Right renal cortex interstitium (tissue), 3 donors: ENCODE measurements at regions not wholly inside any gene's neighbourhood (a gene's known extent, or its start where the extent isn't known, plus 50 kb on each side); places are given as distances from the start of the nearest gene placed in this dataset.

Experiments
- DNase-seq, 3 donors: peaks; one replicate each; pipeline ENCODE4 v3.0.0-alpha.2; 2013; ENCODE audit warnings: low read depth in 3 of 3, low spot score in 2 of 3

DNA sequence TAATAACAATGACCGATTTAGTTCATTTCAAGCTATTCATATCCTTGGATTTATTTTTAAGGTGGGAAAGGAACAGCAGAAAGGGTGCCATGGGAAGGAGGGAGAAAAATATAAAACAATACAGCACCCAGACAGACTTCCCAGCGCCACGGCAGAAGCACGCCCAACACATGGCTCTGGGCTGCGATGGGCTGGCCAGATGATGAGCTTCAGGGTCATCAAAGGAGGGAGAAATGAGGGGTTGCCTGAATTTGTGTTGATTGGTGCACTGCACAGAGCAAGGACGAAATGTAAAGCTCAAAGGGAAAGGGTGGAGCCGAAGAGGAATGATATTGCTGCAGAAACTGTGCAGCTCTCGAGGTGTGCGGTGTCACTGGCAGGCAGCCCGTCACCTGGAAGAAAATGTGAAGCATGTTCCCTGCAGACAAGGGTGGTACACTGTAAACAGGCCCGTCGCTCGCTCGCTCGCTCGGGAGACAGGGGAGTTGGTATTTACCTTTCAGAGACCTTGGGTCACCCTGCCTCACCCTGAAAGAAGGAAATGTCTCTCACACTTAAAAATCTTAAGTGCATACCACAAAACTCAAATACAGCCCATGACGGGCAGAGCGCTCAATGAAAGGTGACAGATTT, 195.5 kb upstream of the CTAGE1 start:
- no peak for DNase-seq

DNA sequence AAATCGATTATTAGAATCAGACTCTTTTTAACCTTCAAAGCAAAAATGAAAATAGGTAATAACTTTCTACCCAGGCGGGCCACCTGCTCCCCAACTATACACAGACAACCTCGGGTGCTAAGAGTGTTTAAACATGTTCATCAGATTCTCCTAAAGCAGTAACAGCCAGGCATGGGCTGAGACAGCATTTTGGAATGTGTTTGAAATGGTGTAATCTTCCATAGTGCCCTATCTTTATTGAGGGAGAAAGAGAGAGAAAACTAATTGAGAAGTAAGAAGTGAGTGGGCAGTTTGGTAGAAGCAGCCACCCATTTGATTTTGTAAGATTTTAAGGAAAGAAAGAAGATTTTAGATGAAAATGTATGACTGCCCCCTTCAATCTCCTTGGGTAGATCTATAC, 196.1 kb upstream of the CTAGE1 start:
- no peak for DNase-seq

DNA sequence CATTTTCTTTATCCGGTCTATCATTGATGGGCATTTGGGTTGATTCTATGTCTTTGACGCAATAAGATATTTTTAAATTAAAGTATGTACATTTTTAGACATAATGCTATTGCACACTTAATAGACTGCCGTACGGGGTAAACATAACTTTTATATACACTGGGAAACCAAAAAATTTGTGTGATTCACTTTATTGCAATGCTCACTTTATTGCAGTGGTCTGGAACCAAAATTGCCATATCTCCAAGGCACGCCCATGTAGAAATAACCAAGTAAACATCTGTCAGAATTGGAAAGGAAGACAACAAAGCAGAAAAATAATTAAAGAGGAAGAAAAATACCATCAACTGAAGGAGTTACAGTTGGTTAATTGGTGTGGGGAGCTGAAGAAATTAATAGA, 205.8 kb upstream of the CTAGE1 start:
- no peak for DNase-seq

DNA sequence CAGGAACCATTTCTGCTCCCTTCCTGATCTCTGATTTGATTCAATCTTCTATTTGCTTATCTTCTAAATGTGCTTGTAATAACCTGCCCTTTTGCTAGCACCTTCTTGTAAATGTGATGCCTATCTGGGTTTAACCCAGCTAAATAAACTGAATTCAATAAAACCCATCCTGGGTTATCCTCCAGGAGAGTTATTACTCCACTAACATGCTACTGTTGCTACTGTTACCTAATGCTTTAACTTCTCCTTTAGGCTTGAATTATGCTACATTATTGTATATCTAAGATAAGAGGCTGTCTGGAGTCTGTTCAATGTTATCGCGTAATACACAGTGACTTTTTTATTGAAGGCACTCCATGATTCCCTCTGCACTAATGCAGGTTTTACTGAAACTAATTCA, 206.5 kb upstream of the CTAGE1 start:
- no peak for DNase-seq

DNA sequence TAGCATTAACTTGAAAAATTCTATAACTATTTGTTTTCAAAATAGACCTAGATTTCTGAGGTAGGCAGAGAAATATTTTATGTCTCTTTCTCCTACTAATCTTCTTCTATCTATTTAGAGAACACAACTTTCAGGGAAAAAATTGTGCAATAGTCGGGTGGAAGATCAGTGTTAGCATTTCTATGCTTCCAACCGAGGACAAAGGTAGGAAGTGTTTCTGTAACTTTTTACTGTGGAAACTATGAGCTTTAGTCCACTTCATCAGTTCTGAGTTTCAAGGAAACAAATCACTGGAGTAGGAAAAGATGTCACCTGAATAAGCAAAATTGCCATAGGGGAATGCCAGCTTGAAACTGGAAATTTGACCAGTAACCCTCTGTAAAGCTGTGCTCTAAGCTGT, 207.7 kb upstream of the CTAGE1 start:
- DNase-seq = no peak

DNA sequence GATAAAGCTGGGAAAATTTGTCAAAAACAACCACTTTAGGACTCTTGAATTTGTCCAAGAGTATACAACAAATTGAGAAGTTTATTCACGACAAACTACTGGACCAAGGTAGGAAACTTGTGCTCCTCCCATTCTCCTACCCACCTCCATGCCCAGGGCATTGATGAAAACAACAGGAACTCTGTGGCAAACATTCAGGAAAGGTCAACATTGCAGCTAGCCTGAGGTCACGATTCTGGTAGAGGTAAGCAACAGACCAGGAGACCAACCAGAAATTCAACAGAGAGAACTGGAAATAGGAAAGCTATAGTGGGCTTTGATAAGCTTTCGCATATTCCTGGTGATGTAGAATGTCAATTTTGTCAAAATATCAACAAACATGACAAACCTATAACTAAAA, 209.1 kb upstream of the CTAGE1 start:
- DNase-seq = no peak

DNA sequence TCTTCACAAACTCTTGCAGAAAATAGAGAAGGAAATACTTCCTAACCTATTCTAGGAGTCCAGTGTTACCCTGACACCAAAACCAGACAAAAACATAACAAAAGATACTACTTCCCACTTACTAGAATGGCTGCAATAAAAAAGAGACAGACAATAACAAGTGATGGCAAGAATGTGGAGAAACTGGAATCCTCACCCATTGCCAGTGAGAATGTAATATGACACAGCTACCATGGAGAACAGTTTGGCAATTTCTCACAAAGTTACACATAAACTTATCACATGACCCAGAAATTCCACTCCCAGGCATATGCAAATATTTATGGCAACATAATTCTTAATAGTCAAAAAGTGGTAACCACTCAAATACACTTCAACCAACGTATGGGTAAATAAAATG, 209.8 kb upstream of the CTAGE1 start:
- DNase-seq = no peak

DNA sequence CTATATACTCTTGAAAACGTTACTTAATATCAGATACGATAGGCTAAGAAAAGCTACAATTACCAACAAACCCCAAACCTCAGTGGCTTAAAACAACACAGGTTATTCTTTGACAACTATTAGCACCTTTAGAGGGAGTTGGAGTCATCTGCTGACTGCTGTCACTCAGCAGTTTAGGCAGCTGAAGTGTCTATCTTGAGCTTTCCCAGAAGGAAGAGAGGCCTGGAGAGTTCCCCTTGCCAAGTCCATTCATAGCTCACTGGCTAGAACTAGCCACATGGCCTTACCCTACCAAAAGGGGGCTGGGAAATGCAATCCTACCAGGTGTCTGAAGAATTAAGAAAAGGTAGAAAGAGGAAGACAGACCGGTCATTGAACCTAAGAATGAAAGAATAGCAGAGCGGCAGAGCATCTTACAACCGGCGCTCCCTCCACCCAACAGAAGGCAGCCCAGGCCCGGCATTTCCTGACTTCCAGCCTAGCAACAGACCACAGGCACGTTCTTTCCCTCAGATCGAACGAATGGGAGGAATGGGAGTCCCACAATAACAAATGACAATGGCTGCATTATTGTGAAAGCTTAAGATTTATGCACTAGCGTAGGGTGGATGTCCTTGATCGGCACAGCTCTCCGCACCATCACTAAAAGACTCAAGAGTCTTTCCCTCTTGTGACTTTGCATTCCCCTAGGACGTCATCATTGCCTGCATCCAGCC, 211.2 kb upstream of the CTAGE1 start:
- DNase-seq = no peak

DNA sequence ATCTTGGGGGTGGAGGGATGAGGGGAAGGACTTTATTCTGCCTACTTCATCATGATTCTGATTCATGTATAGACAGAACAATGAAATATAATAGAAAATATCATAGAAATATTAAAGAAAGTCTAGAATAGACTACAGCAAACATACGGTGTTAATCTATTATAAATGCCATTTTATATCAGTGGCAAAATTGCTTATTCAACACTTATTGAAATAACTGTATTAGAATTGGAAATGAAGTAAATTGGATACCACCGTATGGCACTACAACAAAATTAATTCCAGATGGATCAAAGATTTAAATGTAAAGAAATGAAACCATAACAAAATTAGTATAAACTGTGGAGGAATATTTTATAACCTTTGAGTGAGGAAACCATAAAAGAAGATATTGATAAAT, 213.3 kb upstream of the CTAGE1 start:
- no peak for DNase-seq

DNA sequence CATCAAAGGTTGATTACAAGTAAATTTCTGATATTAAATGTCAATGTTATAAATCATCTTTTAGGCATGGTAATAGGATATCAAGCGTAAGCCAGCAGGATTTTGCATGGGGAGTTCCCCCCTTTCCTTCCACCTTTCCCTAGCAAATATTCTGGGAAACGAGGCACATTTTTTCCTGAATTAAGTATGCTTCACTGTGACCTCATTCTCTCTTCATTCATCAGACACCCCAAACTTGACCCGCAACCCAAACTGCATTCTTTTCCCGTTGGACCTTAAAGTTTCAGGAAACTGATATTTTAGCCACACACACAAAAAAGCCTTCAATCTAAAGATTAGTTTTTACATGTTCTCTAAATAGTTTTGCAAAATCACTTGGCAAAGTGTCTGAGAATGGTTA, 214.5 kb upstream of the CTAGE1 start:
- DNase-seq = no peak

DNA sequence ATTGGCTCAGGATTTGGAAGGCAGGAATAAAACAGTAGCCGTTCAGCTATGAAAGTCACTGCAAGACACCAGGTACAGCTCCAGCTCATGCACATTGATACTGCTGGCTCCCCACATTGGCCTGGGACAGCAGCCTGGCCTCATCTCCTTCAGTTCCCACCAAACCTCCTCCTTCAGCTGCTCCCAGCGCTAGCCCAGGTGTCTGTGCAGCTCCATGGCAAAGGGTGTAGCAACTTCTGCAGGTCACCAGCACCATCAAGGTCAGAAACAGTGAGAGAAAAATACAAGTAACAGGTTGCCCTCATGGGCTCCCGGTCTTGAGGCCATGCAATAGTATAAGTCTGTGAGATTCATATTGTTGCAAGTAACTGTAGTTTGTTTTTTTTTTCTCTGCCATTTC, 216.7 kb upstream of the CTAGE1 start:
- no peak for DNase-seq

DNA sequence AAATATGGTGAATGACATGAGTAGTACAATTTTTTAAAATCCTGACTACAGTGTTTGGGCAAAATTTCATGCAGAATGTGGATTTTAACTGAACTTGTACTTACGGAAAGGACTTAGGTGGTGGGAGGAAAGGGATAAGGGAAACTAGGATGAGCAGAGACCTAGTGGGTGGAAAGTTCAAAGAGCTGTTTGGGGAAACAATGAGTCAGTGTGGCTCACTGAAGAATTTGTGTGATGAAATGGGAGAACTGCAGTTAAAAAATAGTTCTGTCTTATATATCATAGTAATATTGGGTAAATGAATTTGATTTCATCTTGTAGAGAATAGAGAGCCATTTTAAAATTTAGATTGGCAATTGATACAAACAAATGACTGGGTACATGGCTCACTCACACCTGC, 220.1 kb upstream of the CTAGE1 start:
- DNase-seq = no peak

DNA sequence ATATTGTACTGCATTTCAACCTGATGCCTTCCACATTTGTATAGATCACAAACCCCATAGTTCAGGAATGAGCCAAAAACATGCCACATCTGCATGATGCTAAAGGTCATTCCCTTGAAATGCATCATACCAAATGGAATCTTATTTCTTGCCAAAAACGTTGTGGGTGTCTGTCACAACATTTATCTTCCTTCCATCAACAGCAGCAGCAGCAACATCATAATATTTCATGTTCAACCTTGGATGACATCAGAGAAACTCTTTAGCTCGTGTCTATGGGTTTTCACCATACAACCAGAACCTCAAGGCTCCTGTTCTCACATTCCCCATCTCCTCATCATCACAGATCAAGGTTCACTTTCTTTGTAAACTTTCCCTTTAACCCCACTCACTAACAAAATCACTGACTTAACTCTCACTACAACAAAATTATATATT, 221.3 kb upstream of the CTAGE1 start:
- DNase-seq = no peak

DNA sequence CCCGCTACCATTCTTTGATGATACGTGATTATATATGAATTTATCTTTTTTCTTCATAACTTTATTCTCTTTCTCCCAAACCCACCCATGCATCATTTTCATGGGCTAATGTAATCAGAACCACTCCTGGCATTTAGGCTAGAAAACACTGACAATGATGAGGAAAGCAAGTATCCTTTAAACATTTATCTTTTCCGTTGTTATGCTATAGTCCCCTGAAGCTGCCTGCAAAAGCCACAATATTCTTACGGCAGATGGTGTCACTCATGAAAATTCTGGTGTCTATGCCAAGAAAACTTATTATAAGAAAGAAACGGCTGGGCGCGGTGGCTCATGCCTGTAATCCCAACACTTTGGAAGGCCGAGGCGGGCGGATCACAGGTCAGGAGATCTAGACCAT, 221.8 kb upstream of the CTAGE1 start:
- no peak for DNase-seq

DNA sequence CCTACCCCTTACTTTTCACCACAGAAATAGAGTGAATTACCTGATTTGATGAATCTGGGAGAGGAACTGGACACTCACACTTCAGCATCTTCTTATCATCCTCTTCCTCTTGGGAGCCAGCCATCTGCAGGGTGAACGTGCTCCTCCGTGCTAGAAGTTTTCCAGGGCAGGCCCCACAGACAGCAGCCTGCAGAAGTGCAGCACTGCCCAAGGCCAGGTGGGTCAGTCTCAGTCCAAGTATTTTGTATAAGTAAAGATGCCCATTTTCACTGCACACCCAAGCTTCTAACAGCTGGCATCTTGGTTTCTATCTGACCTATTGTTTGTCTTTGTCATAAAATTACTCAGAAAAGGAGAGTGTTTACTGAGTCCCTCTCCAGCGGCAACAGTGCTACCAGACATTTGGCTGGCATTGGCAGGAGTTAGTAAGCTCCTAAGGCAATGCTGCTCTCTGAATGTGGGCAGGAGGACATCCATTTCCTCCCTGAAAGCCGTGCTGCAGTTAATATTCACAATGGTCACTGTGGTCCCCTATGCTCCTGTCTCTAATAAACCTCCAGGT, 222.6 kb upstream of the CTAGE1 start:
- DNase-seq = no peak

DNA sequence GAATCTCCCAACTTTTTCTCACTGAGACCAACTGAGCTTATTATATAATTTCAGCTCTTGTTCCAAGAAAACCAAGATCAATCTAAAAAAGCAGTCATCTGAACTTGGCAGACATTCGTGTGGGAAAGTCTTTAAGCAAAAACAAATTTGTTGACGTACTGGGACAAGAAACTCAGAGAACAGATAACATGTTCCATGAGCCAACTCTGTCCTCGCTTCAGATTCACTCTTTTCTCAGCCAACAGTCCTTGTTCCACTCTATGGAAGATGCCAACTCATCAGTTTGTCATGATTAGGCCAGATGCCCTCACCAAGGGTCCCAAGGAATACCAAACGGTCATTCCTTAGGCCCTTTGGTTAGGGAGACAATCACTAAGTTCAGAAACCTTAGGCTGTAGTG, 224.2 kb upstream of the CTAGE1 start:
- DNase-seq = no peak

DNA sequence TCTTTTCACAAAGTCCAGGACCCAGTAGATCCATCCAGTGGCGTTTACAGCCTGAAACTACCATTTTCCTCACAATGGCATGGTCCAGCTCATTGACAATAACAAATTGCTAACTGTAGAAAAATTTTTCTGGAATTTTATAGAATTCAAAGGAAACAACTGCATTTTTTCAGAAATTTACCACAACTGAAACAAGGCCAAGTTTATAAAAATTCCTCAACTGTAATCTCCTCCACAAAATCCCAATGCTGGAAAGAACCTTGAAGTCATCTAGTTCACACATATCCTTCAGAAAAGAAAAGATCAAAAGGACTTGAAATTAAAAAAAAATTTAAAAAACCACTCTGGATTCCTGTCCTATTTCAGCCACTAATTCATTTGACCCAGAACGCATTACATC, 226.0 kb upstream of the CTAGE1 start:
- DNase-seq = no peak

DNA sequence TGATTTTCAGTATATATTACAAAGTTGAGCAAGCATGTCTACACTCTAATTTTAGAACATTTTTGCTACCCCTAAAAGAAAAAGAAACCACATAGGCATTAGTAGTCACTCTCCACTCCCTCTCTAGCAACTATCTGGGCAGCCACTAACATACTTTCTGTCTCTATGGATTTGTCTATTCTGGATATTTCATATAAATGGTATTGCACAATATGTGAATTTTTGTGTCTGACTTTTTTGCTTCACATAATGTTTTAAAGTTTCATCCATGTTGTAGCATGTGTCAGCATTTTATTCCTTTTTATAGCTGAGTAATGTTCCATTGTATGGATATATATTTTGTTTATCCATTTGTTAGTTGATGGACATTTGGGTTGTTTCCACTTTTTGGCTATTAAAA, 232.5 kb upstream of the CTAGE1 start:
- DNase-seq = no peak

DNA sequence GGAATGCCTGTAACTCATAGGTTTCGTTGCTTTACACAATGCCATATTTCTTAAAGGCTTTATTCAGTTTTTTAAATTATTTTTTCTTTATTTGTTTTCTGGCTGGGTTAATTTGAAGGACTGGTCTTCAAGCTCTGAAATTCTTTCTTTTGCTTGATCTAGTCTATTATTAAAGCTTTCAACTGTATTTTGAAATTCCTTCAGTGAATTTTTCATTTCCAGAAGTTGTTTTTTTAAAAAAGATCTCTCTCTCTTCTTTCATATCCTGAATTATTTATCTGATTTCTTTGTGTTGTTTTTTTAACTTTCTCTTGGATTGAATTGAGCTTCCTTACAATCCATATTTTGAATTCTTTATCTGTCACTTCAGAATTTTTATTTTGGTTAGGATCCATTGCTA, 239.9 kb upstream of the CTAGE1 start:
- no peak for DNase-seq

DNA sequence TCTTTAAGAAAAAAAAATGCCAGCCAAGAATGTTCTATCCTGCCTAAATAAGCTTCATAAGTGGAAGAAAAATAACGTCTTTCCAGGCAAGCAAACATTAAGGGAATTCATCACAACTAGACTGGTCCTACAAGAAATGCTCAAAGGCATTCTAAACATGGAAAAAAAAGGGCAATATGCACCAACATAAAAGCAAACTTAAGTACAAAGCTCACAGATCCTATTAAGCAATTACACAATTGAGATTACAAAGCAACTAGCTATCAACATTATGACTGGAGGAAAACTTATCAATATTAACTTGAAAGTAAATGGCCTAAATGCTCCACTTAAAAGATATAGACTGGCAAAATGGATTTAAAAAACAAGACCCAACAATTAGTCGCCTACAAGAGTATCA, 240.6 kb upstream of the CTAGE1 start:
- DNase-seq = no peak

DNA sequence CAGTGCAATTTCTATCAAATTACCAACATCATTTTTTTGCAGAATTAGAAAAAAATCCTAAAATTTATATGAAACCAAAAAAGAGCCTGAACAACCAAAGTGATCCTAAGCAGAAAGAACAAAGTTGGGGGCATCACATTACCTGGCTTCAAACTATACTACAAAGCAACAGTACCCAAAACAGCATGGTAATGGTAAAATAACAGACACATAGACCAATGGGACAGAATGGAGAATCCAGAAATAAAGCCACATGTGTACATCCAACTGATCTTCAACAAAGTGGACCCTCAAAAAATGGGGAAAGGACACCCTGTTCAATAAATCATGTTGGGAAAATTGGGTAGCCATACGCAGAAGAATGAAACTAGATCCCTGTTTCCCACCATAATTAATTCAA, 245.7 kb upstream of the CTAGE1 start:
- no peak for DNase-seq

DNA sequence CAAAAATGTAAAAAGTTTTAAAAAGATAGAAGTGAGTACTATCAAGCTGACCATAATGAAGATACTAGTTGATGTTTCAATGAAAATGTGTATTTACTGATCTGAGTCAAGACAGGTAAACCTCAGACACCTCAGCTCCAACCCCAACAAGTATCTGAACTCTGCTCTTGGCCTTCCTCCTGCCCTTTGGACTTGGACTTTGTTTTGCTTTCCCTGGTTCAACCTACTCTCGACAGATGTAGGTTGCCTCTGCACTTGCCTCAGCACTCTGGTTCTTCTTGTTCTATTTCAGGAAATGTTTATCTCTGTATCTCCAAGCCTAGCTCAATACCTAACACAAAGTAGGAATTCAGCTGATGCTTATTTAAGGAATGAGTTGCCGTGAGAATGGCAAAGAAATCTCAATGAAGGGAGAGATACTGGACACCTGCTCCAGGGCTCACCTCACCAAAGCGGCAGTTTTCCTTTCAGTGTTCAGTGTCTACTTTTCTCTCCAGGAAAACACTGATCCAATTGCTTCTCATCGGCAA, 248.8 kb upstream of the CTAGE1 start:
- DNase-seq = no peak
